DMS 273 (cell line): ENCODE measurements at regions not wholly inside any gene's neighbourhood (a gene's known extent, or its start where the extent isn't known, plus 50 kb on each side); places are given as distances from the start of the nearest gene placed in this dataset.

ENCODE experiments used
- DNase-seq: peaks from one replicate; lab custom pipeline; 2025; ENCODE audit not compliant: unreplicated experiment; lab: John Stamatoyannopoulos, UW

- DNase-seq, result no peak
Observed at GRCh38 chr4:136793848-136794247, 738.4 kb downstream of the PCDH18 start.

DNA sequence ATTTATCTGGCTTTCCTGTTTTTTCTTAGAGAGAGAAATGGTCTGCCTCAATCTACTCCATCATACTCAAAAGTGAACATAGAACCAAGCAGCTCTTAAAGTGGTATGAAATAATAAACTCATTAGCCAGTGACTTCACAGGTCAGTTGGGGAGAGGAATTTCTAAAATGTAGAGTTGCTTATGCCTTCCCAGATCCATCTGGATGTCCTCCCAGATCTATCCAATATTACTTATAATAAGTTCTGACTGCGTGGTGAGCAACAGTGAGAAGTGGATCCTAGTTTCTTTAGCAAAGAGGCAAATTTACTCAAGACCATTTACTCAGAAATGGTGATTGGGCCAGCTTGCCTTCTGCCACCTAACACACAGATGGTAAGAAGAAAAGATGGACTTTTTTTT, 748.0 kb downstream of the PCDH18 start:
- DNase-seq, result no peak

GRCh38 chr4:136769717-136770116, 762.6 kb downstream of the PCDH18 start:
- no peak for DNase-seq

DNA sequence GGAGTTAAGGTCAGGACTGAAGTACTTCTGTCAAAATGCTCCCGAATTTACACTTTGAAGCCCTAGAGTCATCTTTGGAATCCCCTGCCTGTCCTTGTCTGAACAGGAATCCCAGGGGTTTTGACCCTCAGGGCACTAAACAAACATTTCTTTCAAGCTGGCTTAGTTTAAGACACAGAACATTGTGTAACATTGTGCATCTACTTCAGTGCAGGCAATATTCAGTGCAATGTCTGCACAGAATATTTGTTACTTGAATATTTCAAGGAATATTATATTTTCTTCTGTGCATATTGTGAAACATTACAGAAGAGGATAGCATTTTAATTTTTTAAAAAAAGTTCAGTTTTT, 763.4 kb downstream of the PCDH18 start:
- no peak for DNase-seq

DNA sequence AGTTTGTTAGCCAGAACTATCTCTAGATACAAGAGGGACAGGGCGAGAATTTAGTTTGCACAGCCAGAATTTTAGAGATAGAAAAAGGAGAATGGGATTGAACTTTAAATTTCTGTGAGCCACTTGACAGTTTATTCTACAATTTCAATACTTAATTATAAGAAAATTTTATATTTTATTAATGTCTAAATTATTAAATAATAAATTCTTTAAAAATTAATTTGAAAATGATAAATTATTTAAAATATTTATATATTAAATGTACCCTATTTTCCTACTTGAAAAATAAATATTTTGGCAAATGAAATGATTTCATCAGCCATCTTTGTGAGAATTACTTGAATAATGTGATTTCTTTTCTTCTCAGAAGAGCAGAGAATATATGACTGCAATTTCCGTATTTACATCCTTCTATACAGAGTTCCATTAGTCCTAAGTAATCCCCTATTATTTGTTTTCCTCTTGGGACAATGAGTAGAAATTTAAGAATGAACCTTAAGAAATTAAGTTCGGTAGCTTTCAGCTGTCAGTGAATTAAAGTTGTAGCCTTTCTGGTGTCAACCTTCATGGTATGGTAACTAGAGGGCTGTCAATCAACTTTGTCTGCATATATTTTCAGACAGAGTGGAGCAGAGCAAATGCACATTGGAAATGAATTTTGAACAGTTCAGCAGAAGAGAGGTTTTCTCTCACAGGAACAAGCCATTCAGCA, 763.9 kb downstream of the PCDH18 start:
- DNase-seq, result no peak

DNA sequence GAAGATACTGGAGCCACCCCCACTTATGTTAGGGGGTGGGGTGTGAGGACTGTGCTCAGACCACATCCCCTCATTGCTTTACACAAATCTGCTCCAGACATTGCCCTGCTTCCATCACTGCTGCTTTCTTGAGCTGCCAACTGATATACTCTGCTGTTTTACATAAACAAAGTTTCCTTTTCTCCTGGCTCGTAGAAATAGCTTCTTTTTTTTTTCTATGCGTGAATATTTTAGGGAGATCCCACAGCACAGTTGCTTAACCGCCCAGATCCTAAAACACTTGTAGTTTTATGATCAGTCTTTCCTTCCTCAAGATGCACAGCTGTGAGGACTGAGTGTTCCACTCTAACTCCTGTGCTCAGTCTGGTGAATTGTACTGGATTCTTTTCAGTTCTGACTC, 768.4 kb downstream of the PCDH18 start:
- DNase-seq, result no peak

GRCh38 chr4:136755531-136755916, 776.8 kb downstream of the PCDH18 start:
- DNase-seq, result no peak

DNA sequence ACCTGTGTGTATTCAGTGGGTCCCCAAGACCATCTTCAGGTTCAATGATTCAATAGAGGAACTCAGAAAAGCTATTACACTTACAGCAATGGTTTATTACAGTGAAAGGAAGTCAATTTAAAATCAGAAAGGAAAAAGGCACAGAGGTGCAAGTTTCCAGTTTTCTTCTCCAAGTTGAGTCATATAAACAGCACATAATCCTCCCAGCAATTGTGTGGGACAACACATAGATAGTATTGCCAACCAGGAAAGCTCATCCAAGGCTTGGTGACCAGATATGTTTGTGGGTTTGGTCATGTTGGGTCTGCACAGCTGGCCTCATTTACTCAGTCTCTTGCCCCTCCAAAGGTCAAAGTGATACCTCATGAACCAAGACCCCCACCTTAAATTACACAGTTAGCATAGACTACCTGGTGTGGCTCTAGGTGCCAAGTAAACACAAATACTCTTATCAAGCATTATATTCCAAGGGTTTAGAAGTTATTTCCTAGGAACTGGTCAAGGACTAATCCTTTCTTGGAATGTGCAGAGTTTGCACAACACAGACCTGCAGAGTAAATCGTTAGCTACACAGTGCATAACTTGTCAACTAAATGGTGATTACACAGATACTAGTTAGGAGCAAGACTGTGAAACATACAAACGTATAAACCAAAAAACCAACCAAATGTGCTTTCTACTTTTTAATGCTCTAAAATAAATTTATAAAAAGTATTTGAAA, 777.3 kb downstream of the PCDH18 start:
- DNase-seq, result no peak

GRCh38 chr4:136751556-136751955, 780.7 kb downstream of the PCDH18 start:
- no peak for DNase-seq

- DNase-seq, result no peak
Observed at GRCh38 chr4:136750897-136751296, 781.4 kb downstream of the PCDH18 start.

GRCh38 chr4:136749989-136750388, 782.3 kb downstream of the PCDH18 start:
- no peak for DNase-seq

GRCh38 chr4:136748773-136749172, 783.5 kb downstream of the PCDH18 start:
- no peak for DNase-seq

- DNase-seq, result no peak
Observed at GRCh38 chr4:136748165-136748564, 784.1 kb downstream of the PCDH18 start.

GRCh38 chr4:136743238-136743637, 789.1 kb downstream of the PCDH18 start:
- DNase-seq, result no peak

GRCh38 chr4:136742333-136742732, 790.0 kb downstream of the PCDH18 start:
- no peak for DNase-seq

- no peak for DNase-seq
Observed at GRCh38 chr4:136741468-136741867, 790.8 kb downstream of the PCDH18 start.

GRCh38 chr4:136740326-136740725, 792.0 kb downstream of the PCDH18 start:
- DNase-seq, result no peak

DNA sequence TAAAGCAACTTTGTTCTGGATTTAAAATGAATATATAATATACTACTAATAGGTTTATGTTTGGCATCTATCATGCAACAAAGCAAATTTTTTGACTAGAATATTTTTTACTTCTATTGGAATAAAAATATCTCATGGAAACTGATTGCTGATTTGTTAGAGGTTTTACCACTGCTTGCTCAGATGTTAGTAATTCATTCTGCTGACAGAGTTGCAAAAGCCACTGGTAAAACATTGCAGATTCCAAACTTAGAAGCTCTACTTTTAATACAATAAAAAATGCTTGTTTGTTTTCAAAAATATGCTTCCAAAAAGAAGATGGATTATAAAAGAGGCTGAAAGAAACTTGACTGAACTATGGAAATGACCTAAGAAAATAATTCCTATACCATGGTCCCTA, 795.2 kb downstream of the PCDH18 start:
- no peak for DNase-seq

DNA sequence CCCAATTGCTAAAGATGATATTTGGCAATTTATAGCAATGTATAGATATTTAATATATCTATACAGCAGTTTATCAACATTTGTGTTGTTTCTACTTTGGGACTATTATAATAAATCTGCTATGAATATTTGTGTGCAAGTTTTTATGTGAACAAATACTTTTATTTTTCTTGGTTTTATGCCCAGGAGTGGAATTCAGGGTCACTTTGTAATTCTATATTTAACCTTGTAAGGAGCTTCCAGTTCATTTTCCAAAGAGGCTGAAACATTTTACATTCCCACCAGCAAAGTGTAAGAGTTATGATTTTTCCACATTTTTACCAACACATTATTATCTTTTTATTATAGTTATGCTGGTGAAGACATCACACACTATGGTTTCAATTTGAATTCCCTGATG, 801.3 kb downstream of the PCDH18 start:
- no peak for DNase-seq

DNA sequence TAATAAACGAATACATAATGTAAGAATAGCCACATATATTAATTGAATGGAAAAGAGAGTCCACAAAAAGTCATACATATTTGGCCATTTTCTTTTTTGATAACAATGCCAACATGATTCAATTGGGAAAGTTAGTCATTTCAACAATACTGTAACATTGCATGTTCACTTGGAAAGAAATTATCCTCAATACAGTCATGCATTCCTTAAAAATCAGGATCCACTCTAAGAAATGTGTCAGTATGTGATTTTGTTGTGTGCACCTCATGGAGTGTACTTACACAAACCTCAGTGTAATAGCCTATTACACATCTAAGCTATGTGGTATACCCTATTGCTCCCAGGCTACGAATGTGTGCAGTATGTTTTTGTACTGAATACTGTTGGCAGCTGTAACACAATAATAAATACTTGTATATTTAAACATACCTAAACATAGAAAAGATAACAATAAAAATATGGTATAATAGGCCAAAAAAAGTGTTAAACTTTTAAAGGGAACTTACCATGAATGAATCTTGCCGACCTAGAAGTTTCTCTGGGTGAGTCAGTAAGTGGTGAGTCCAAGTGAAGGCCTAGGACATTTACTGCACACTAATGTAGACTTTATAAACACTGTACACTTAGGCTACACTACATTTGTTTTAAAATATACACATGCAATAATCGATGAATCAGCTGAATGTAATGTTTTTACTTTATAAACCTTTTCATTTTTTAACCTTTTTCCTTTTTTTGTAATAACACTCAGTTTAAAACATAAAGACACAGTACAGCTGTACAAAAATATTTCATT, 806.8 kb downstream of the PCDH18 start:
- DNase-seq, result no peak

GRCh38 chr4:136713140-136713539, 819.2 kb downstream of the PCDH18 start:
- peak; percentile 1 for DNase-seq

DNA sequence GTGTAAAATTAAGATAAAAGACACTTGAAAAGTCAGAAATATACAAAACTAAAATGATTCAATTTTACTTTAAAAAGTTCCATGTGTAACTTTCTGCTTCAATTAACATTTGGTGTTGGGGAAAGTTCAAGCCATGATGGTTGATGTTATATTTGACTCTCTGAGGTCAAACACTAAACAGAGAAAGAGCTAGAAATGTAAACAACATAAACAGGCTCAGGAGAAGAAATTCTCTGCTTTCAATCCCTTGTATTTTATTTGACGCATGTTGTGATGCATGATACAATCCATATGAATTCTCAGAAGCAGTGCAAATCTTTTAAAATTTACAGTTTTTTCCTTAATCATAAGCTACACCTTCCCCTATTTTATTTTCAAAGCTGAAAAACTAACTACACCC, 822.4 kb downstream of the PCDH18 start:
- DNase-seq, result no peak
